CD8-positive, alpha-beta memory T cell (primary cell): ENCODE measurements at regions not wholly inside any gene's neighbourhood (a gene's known extent, or its start where the extent isn't known, plus 50 kb on each side); places are given as distances from the start of the nearest gene placed in this dataset.
"Not testable (repeated sequence)": the region's sequence is repeated elsewhere in the genome, so short reads cannot be mapped to it uniquely, and the experiment has no call there.

Experiments
- CTCF ChIA-PET: fragments of 350-600 bp; sonication (Branson Sonifier 250); formaldehyde crosslinking; loops from one replicate; lab custom pipeline; 2021; ENCODE audit warnings: antibody characterized with exemption; lab: Charles Lee
- POLR2A ChIA-PET: fragments of 350-600 bp; sonication (Branson Sonifier 250); formaldehyde crosslinking; loops from one replicate; lab custom pipeline; 2021; ENCODE audit warnings: antibody characterized with exemption; lab: Charles Lee
- DNase-seq, 5 donors: peaks; one replicate each; pipeline versions ENCODE4 v3.0.0 to v3.0.0-alpha.2; 2020 to 2022; ENCODE audit warnings: mixed read lengths in 1 of 5
- H3K27ac ChIP-seq: one replicate; pipeline ENCODE4 v1.7.0; 2013; ENCODE audit warnings: low read depth, mild to moderate bottlenecking, low read length, moderate library complexity
- H3K27me3 ChIP-seq: 2 replicates; pipeline ENCODE4 v1.7.0; 2013; ENCODE audit warnings: low read length, mild to moderate bottlenecking; ENCODE audit not compliant: insufficient read depth, poor library complexity, severe bottlenecking
- H3K36me3 ChIP-seq: 2 replicates; pipeline ENCODE4 v1.7.0; 2013; ENCODE audit warnings: mild to moderate bottlenecking, low read length, moderate library complexity; ENCODE audit not compliant: insufficient read depth
- H3K4me1 ChIP-seq: 2 replicates; pipeline ENCODE4 v1.7.0; 2013; ENCODE audit warnings: mild to moderate bottlenecking, low read length, moderate library complexity; ENCODE audit not compliant: insufficient read depth
- H3K4me3 ChIP-seq: 2 replicates; pipeline ENCODE4 v1.7.0; 2013; ENCODE audit warnings: mild to moderate bottlenecking, low read length
- H3K9me3 ChIP-seq: 2 replicates; pipeline ENCODE4 v1.7.0; 2013; ENCODE audit warnings: mild to moderate bottlenecking, low read length
- H3K27ac Mint-ChIP-seq, 8 donors: one replicate each; pipeline ENCODE4 v1.8.0; 2020 to 2021; ENCODE audit warnings: mixed read lengths in 8 of 8, mild to moderate bottlenecking in 6 of 8, inconsistent platforms in 3 of 8, moderate library complexity in 3 of 8
- H3K27me3 Mint-ChIP-seq, 2 donors: one replicate each; pipeline ENCODE4 v1.8.0; 2020 to 2021; ENCODE audit warnings: mixed read lengths in 2 of 2, mild to moderate bottlenecking in 1 of 2, moderate library complexity in 1 of 2
- H3K36me3 Mint-ChIP-seq, 3 donors: one replicate each; pipeline ENCODE4 v1.8.0; 2020 to 2021; ENCODE audit warnings: mixed read lengths in 3 of 3, inconsistent platforms in 1 of 3, mild to moderate bottlenecking in 1 of 3
- H3K4me1 Mint-ChIP-seq, 3 donors: one replicate each; pipeline ENCODE4 v1.8.0; 2020 to 2021; ENCODE audit warnings: mixed read lengths in 3 of 3, inconsistent platforms in 1 of 3, mild to moderate bottlenecking in 1 of 3
- H3K4me3 Mint-ChIP-seq, 7 donors: one replicate each; pipeline ENCODE4 v1.8.0; 2020 to 2021; ENCODE audit warnings: mixed read lengths in 7 of 7, mild to moderate bottlenecking in 6 of 7, moderate library complexity in 4 of 7, inconsistent platforms in 2 of 7
- H3K9me3 Mint-ChIP-seq, 5 donors: one replicate each; pipeline ENCODE4 v1.8.0; 2020 to 2022; ENCODE audit warnings: mixed read lengths in 5 of 5, mild to moderate bottlenecking in 3 of 5, moderate library complexity in 2 of 5, inconsistent platforms in 1 of 5

DNA sequence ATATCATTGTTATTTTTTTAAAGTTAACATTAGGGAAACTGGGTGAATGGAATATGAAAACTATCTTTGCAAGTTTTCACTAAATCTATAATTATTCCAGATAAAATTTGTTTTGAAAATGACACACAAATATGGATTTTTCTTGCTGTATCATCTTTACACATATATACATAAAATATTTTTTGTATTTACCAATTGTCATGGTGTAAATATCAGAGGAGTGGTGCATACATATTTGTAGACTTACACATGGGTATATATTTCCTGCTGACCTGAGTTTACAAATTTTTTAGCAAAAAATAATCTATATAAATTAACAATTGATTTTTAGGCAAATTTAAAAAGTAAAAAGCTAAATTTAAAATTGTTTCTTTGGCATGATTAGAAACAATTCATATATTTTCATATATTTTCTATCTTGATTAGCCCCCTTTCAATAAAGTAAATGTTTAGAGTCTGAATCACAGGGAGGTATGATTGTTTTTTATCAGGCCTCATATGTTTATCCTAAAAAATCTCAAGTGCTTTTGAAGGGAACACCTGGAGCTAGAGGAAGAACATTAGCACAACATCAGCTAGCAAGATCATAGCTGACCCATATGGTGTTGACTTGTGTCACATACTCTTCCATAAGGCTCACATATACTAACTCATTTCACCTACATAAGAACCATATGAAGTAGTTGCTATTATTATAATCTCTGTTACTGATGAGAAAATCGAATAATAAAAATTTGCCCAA is 671.8 kb upstream of the GJE1 start:
- DNase-seq = no peak
- Histone ChIP-seq H3K27me3 (no peaks in the 10 kb centered on the region), H3K4me3 (no peak overlapping the region), H3K27ac (no peak overlapping the region), H3K9me3 (no peaks in the 10 kb centered on the region), H3K36me3 (no peaks in the 10 kb centered on the region), H3K4me1 (peaks cover 5% of the 10 kb centered on the region)
- POLR2A ChIA-PET = no interaction called here
- Mint-ChIP-seq H3K27ac (no peak overlapping the region), H3K4me3 (no peak overlapping the region), H3K4me1 (peaks cover 13 to 16% (median 13%) of the 10 kb centered on the region in 3 donors), H3K27me3 (no peaks in the 10 kb centered on the region), H3K36me3 (no peaks in the 10 kb centered on the region), H3K9me3 (no peaks in the 10 kb centered on the region)
- CTCF ChIA-PET = no interaction called here

DNA sequence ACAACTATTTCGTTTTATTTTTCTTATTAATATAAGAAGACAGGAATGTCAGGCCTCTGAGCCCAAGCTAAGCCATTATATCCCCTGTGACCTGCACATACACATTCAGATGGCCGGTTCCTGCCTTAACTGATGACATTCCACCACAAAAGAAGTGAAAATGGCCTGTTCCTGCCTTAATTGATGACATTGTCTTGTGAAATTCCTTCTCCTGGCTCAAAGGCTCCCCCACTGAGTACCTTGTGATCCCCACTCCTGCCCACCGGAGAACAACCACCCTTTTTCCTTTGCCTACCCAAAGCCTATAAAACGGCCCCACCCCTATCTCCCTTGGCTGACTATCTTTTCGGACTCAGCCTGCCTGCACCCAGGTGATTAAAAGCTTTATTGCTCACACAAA is 672.5 kb upstream of the GJE1 start:
- H3K4me1 Mint-ChIP-seq = peaks cover 11 to 16% (median 13%) of the 10 kb centered on the region in 3 donors
- H3K4me1 ChIP-seq, H3K36me3 ChIP-seq, H3K36me3 Mint-ChIP-seq, POLR2A ChIA-PET, H3K4me3 ChIP-seq, CTCF ChIA-PET, H3K27ac Mint-ChIP-seq, H3K9me3 Mint-ChIP-seq, H3K27me3 Mint-ChIP-seq, H3K9me3 ChIP-seq, DNase-seq, H3K27me3 ChIP-seq, H3K4me3 Mint-ChIP-seq, H3K27ac ChIP-seq: not testable (repeated sequence)

DNA sequence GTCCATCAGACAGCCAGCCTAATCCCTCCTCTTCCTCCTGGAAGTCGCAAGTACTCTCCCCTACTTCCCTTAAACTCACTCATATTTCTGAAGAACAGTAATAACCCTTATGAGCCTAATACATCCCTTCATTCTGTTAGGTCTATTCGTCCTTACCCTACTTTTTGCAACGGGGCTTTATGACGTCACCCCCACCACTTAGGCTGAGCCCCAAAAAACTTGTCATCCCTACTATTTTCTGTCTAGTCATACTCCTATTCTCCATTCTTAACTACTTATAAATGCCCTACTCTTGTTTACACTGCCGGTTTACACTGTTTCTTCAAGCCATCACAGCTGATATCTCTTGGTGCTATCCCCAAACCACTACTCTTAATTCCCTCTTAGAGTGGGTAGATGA is 674.7 kb upstream of the GJE1 start:
- DNase-seq, CTCF ChIA-PET, H3K27me3 Mint-ChIP-seq, H3K27me3 ChIP-seq, H3K4me3 Mint-ChIP-seq, H3K9me3 ChIP-seq, H3K4me1 ChIP-seq, H3K4me1 Mint-ChIP-seq, H3K27ac ChIP-seq, H3K27ac Mint-ChIP-seq, POLR2A ChIA-PET, H3K36me3 Mint-ChIP-seq, H3K36me3 ChIP-seq, H3K4me3 ChIP-seq, H3K9me3 Mint-ChIP-seq: not testable (repeated sequence)

- Histone ChIP-seq H3K27ac (no peak overlapping the region), H3K9me3 (no peaks in the 10 kb centered on the region), H3K4me3 (no peak overlapping the region), H3K4me1 (no peaks in the 10 kb centered on the region), H3K27me3 (no peaks in the 10 kb centered on the region), H3K36me3 (no peaks in the 10 kb centered on the region)
- no peak for DNase-seq
- peaks cover 0 to 8% (median 0%) of the 10 kb centered on the region in 3 donors for H3K4me1 Mint-ChIP-seq
- H3K27ac Mint-ChIP-seq = peak overlapping the region in 2 of 8 donors; percentile 6 to 7
- POLR2A ChIA-PET = no interaction called here
- no peaks in the 10 kb centered on the region for H3K27me3 Mint-ChIP-seq
- no peaks in the 10 kb centered on the region for H3K9me3 Mint-ChIP-seq
- H3K4me3 Mint-ChIP-seq = no peak overlapping the region
- CTCF ChIA-PET = no interaction called here
- H3K36me3 Mint-ChIP-seq = no peaks in the 10 kb centered on the region
These were observed 680.4 kb upstream of the GJE1 start for GRCh38 chr6:141452354-141452686.

DNA sequence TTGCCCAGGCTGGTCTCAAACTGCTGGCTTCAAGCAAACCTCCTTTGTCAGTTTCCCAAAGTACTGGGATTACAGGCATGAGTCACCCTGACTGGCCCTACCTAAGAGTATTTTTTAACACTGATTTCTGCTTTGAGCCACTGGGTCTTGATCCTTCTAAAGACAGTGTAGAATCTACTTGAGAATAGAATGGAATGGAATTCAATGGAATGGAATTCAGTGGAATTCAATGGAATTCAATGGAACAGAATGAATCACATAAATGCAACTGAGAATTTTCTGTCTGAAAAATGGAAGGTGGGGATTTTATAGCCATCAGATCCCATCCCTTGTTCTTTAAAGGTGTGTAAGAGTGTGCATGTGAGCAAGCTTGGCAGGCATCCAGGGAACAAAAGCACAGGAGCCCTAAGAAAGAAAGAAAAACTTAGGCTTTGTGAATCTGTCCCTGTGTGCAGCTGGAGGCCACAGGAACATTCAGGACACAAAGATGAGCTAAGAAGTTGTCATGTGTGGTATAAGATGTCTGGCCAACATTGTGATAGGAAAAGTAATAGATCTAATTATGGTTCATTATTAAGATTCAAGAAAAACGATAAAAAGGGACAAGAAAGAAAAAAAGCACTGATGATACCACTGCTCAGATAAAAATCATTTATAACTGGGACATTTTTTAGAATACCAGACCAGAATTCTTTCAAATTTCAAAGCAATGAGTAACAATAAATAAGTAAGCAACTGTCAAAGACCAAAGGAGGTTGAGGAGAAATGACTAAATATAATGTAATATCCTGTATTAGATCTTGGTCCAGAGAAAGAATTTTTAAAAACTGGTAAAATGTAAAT is 681.0 kb upstream of the GJE1 start:
- no peaks in the 10 kb centered on the region for H3K36me3 Mint-ChIP-seq
- peak overlapping the region in 2 of 8 donors; percentile 7 to 10 for H3K27ac Mint-ChIP-seq
- no peaks in the 10 kb centered on the region for H3K27me3 Mint-ChIP-seq
- CTCF ChIA-PET = no interaction called here
- no peaks in the 10 kb centered on the region for H3K36me3 ChIP-seq
- no peaks in the 10 kb centered on the region for H3K27me3 ChIP-seq
- POLR2A ChIA-PET = no interaction called here
- no peak for DNase-seq
- peaks cover 0 to 8% (median 0%) of the 10 kb centered on the region in 3 donors for H3K4me1 Mint-ChIP-seq
- H3K9me3 ChIP-seq = no peaks in the 10 kb centered on the region
- H3K27ac ChIP-seq = no peak overlapping the region
- H3K4me1 ChIP-seq = no peaks in the 10 kb centered on the region
- H3K4me3 ChIP-seq = no peak overlapping the region
- H3K9me3 Mint-ChIP-seq = no peaks in the 10 kb centered on the region
- no peak overlapping the region for H3K4me3 Mint-ChIP-seq

DNA sequence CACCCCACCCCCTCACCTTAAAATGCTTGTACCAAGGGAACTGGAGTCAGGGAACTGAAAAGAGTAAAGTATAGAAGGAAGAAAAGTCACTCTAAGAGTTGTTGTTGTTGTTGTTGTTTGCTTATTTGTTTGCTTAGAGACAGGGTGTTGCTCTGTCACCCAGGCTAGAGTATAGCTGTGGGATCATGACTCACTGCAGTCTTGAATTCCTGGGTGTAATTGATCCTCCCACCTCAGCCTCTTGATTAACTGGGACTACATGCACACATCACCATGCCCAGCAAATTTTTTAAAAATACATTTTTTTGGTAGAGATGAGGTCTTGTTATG is 681.6 kb upstream of the GJE1 start:
- no peaks in the 10 kb centered on the region for H3K9me3 Mint-ChIP-seq
- Histone ChIP-seq H3K27ac (no peak overlapping the region), H3K9me3 (no peaks in the 10 kb centered on the region), H3K4me1 (no peaks in the 10 kb centered on the region), H3K27me3 (no peaks in the 10 kb centered on the region), H3K4me3 (no peak overlapping the region), H3K36me3 (no peaks in the 10 kb centered on the region)
- no peak overlapping the region for H3K27ac Mint-ChIP-seq
- POLR2A ChIA-PET = no interaction called here
- no peak for DNase-seq
- no peak overlapping the region for H3K4me3 Mint-ChIP-seq
- peaks cover under 1 to 2% of the 10 kb centered on the region in 2 donors for H3K27me3 Mint-ChIP-seq
- CTCF ChIA-PET = no interaction called here
- peaks cover 0 to 8% (median 0%) of the 10 kb centered on the region in 3 donors for H3K4me1 Mint-ChIP-seq
- H3K36me3 Mint-ChIP-seq = no peaks in the 10 kb centered on the region

- no peaks in the 10 kb centered on the region for H3K4me1 ChIP-seq
- Mint-ChIP-seq H3K4me1 (peaks cover 0 to 4% (median 0%) of the 10 kb centered on the region in 3 donors), H3K27ac (no peak overlapping the region), H3K36me3 (no peaks in the 10 kb centered on the region), H3K27me3 (peaks cover 2 to 5% of the 10 kb centered on the region in 2 donors), H3K9me3 (no peaks in the 10 kb centered on the region), H3K4me3 (no peak overlapping the region)
- H3K4me3 ChIP-seq = no peak overlapping the region
- no peaks in the 10 kb centered on the region for H3K9me3 ChIP-seq
- ChIA-PET CTCF (no interaction called here), POLR2A (no interaction called here)
- no peak for DNase-seq
- no peaks in the 10 kb centered on the region for H3K36me3 ChIP-seq
- H3K27me3 ChIP-seq = no peaks in the 10 kb centered on the region
- no peak overlapping the region for H3K27ac ChIP-seq
These were observed 686.6 kb upstream of the GJE1 start for GRCh38 chr6:141445928-141446628.

DNA sequence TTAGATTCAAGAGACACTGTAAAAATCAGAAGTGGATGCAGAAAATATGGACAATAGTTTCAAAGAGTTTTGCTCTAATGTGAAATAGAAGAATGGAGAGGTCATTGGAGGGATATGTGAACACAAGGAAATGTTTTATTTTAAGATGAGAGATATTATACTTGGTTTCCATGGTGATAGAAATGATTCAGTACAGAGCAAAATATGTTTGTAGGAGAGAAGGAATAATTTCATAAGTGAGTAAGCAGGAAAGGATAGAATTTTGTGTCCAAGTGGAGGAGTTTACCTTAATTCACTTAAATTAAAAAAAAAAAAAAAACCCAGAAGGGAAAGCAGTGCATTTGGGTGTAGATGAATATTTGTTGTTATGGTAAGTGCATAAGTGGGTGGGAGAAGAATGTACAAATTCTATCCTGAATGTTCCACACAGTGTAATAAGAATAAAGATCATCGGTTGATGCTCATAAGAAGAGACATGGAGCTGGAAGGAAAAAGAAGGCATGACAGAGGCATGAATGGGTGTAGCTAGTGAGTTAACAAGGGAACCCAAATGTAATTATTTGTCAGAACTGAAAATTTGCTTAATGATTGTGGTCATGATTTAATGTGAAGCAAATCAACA is 688.9 kb upstream of the GJE1 start:
- no peaks in the 10 kb centered on the region for H3K4me1 Mint-ChIP-seq
- H3K4me1 ChIP-seq = no peaks in the 10 kb centered on the region
- ChIA-PET CTCF (no interaction called here), POLR2A (no interaction called here)
- H3K27me3 Mint-ChIP-seq = peaks cover 2 to 5% of the 10 kb centered on the region in 2 donors
- H3K9me3 ChIP-seq = no peaks in the 10 kb centered on the region
- no peak overlapping the region for H3K4me3 ChIP-seq
- no peaks in the 10 kb centered on the region for H3K27me3 ChIP-seq
- no peaks in the 10 kb centered on the region for H3K36me3 Mint-ChIP-seq
- H3K36me3 ChIP-seq = no peaks in the 10 kb centered on the region
- H3K4me3 Mint-ChIP-seq = no peak overlapping the region
- DNase-seq = no peak
- H3K9me3 Mint-ChIP-seq = peaks cover 0 to 4% (median 0%) of the 10 kb centered on the region in 5 donors
- no peak overlapping the region for H3K27ac Mint-ChIP-seq
- no peak overlapping the region for H3K27ac ChIP-seq
